ENCODE measurements at regions not wholly inside any gene's neighbourhood (a gene's known extent, or its start where the extent isn't known, plus 50 kb on each side); places are given as distances from the start of the nearest gene placed in this dataset.
"Not testable (repeated sequence)": the region's sequence is repeated elsewhere in the genome, so short reads cannot be mapped to it uniquely, and the experiment has no call there.

GRCh38 chr3:87442470-87442869, 166.1 kb upstream of the POU1F1 start:
- H3K4me1 Mint-ChIP-seq (ENCODE audit: unreplicated experiment), result peaks cover 6% of the 10 kb centered on the region
- no peak for TF ChIP-seq CTCF (IDR thresholded peaks at IDR 0.05)
- peaks cover 19% of the 10 kb centered on the region for H3K27me3 Mint-ChIP-seq (ENCODE audit: unreplicated experiment)
- H3K36me3 Mint-ChIP-seq (ENCODE audit: unreplicated experiment), result no peaks in the 10 kb centered on the region
- no peak overlapping the region for H3K4me3 Mint-ChIP-seq (ENCODE audit: unreplicated experiment)
- no peak overlapping the region for H3K27ac Mint-ChIP-seq (ENCODE audit: unreplicated experiment)
- no peak for DNase-seq (ENCODE audit: extremely low spot score, unreplicated experiment)
- H3K9me3 Mint-ChIP-seq (ENCODE audit: unreplicated experiment), result peaks cover 8% of the 10 kb centered on the region

GRCh38 chr3:87437765-87438164, 161.4 kb upstream of the POU1F1 start:
- Mint-ChIP-seq H3K36me3 (ENCODE audit: unreplicated experiment) (no peaks in the 10 kb centered on the region), H3K4me1 (ENCODE audit: unreplicated experiment) (peaks cover 11% of the 10 kb centered on the region), H3K27ac (ENCODE audit: unreplicated experiment) (no peak overlapping the region), H3K4me3 (ENCODE audit: unreplicated experiment) (no peak overlapping the region), H3K9me3 (ENCODE audit: unreplicated experiment) (no peaks in the 10 kb centered on the region), H3K27me3 (ENCODE audit: unreplicated experiment) (peaks cover 22% of the 10 kb centered on the region)
- DNase-seq (ENCODE audit: extremely low spot score, unreplicated experiment), result no peak
- no peak for TF ChIP-seq CTCF (IDR thresholded peaks at IDR 0.05)

GRCh38 chr3:87436781-87437543, 160.6 kb upstream of the POU1F1 start:
- no peak for DNase-seq (ENCODE audit: extremely low spot score, unreplicated experiment)
- H3K4me1 Mint-ChIP-seq (ENCODE audit: unreplicated experiment), result peaks cover 11% of the 10 kb centered on the region
- H3K4me3 Mint-ChIP-seq (ENCODE audit: unreplicated experiment), result no peak overlapping the region
- no peaks in the 10 kb centered on the region for H3K9me3 Mint-ChIP-seq (ENCODE audit: unreplicated experiment)
- no peak overlapping the region for H3K27ac Mint-ChIP-seq (ENCODE audit: unreplicated experiment)
- H3K36me3 Mint-ChIP-seq (ENCODE audit: unreplicated experiment), result no peaks in the 10 kb centered on the region
- H3K27me3 Mint-ChIP-seq (ENCODE audit: unreplicated experiment), result peaks cover 19% of the 10 kb centered on the region
- TF ChIP-seq CTCF (IDR thresholded peaks at IDR 0.05), result no peak

- peaks cover 11% of the 10 kb centered on the region for H3K4me1 Mint-ChIP-seq (ENCODE audit: unreplicated experiment)
- no peak overlapping the region for H3K4me3 Mint-ChIP-seq (ENCODE audit: unreplicated experiment)
- no peak for DNase-seq (ENCODE audit: extremely low spot score, unreplicated experiment)
- H3K9me3 Mint-ChIP-seq (ENCODE audit: unreplicated experiment), result no peaks in the 10 kb centered on the region
- no peak overlapping the region for H3K27ac Mint-ChIP-seq (ENCODE audit: unreplicated experiment)
- H3K36me3 Mint-ChIP-seq (ENCODE audit: unreplicated experiment), result no peaks in the 10 kb centered on the region
- TF ChIP-seq CTCF (IDR thresholded peaks at IDR 0.05), result no peak
- peaks cover 13% of the 10 kb centered on the region for H3K27me3 Mint-ChIP-seq (ENCODE audit: unreplicated experiment)
Measured at GRCh38 chr3:87435926-87436620, 159.7 kb upstream of the POU1F1 start.

- not testable (repeated sequence) for DNase-seq (ENCODE audit: extremely low spot score, unreplicated experiment); H3K27ac Mint-ChIP-seq (ENCODE audit: unreplicated experiment); H3K9me3 Mint-ChIP-seq (ENCODE audit: unreplicated experiment); H3K36me3 Mint-ChIP-seq (ENCODE audit: unreplicated experiment); H3K4me3 Mint-ChIP-seq (ENCODE audit: unreplicated experiment); H3K27me3 Mint-ChIP-seq (ENCODE audit: unreplicated experiment)
- peaks cover 11% of the 10 kb centered on the region for H3K4me1 Mint-ChIP-seq (ENCODE audit: unreplicated experiment)
Measured at GRCh38 chr3:87433445-87433844, 157.1 kb upstream of the POU1F1 start.

All from osteocyte (in vitro differentiated cells).